Epithelial cell of esophagus (primary cell): ENCODE measurements at regions not wholly inside any gene's neighbourhood (a gene's known extent, or its start where the extent isn't known, plus 50 kb on each side); places are given as distances from the start of the nearest gene placed in this dataset.

ENCODE experiments used
- DNase-seq: peaks from one replicate; pipeline ENCODE4 v3.0.0; 2010; ENCODE audit warnings: low read depth
- H3K4me3 ChIP-seq: 2 replicates; pipeline ENCODE4 v1.5.1; 2011; ENCODE audit warnings: mild to moderate bottlenecking, low read length, control low read depth
- TF ChIP-seq, protein P1 (sequence below): IDR thresholded peaks from 2 replicates; pipeline ENCODE4 v1.5.1; 2011; ENCODE audit warnings: low read depth, mild to moderate bottlenecking, low read length, control low read depth, inconsistent platforms; ENCODE audit not compliant: insufficient read depth; ENCODE audit errors: missing control alignments

DNA sequence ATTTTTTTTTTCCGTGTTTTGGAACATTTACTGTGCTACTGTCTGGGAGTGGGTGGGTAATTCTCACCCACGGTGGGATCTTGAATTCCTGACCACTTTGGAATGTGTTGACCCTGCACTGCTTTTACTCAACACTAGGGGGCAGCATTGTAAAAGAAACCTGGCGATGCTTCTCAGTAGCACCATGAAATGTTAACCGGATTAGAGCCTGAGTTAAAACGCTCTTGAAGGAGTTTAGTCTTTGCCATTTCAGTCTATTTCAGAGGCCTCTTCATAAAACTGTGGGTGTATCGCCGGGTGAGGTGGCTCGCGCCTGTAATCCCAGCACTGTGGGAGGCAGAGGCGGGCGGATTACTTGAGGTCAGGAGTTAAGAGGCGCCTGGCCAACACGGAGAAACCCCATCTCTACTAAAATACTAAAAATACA, 79.0 kb upstream of the PRNP start:
- DNase-seq: peak; percentile 65
- H3K4me3 ChIP-seq: no peak overlapping the region
- TF ChIP-seq, protein P1, sequence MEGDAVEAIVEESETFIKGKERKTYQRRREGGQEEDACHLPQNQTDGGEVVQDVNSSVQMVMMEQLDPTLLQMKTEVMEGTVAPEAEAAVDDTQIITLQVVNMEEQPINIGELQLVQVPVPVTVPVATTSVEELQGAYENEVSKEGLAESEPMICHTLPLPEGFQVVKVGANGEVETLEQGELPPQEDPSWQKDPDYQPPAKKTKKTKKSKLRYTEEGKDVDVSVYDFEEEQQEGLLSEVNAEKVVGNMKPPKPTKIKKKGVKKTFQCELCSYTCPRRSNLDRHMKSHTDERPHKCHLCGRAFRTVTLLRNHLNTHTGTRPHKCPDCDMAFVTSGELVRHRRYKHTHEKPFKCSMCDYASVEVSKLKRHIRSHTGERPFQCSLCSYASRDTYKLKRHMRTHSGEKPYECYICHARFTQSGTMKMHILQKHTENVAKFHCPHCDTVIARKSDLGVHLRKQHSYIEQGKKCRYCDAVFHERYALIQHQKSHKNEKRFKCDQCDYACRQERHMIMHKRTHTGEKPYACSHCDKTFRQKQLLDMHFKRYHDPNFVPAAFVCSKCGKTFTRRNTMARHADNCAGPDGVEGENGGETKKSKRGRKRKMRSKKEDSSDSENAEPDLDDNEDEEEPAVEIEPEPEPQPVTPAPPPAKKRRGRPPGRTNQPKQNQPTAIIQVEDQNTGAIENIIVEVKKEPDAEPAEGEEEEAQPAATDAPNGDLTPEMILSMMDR: peak; percentile 95

DNA sequence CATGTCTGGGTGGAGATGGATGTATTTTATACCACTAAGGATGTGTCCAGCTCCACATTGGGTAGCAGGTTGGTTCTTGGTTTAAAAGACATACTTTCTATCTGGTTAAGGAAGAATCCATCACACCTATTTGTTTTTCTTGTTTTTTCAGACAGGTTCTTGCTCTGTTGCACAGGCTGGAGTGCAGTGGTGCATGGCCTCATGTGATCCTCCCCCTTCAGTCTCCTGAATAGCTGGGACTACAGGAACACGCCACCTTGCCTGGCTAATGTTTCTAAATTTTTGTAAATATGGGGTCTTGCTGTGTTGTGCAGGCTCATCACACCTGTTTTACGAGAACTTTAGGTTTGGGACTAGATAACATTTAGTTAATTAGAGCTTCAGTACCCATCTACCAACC, 80.2 kb upstream of the PRNP start:
- H3K4me3 ChIP-seq: no peak overlapping the region
- DNase-seq: no peak
- TF ChIP-seq, protein P1: no peak

DNA sequence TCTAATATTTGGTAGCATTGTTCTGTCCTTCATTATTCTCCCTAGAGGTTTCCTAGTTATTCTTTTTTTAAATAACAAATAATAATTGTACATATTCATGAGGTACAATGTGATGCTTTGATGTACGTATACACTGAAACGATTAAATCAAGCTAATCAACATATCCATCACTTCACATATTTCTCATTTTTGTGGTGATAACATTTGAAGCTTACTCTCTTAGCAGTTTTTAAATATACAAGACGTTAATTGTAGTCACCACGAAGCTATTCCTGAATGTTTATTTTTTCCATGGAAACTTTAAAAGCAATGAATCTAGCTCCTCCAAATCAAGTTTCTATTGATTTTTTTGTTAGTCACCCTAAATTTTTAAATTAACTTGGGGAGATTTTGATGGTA, 81.1 kb upstream of the PRNP start:
- H3K4me3 ChIP-seq: no peak overlapping the region
- TF ChIP-seq, protein P1: no peak
- no peak for DNase-seq

DNA sequence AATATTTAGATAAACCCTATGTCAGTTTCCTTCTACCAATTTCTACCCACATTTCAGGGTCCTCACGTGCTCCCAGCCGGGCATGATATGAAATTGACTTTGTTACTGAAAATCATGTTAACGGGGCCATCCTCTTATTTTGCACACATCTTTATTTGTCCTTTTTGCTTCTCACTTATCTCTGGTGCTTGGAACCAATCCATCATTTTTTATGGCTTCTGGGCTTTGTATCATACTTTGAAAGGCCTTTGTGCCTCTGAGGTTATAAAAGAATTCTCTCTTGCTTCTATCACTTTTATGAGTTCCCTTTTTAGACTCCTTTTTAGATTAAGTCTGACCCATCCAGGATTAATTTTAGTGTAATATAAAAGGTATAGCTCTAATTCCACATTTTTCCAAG, 81.7 kb upstream of the PRNP start:
- H3K4me3 ChIP-seq: no peak overlapping the region
- DNase-seq: no peak
- TF ChIP-seq, protein P1: no peak

DNA sequence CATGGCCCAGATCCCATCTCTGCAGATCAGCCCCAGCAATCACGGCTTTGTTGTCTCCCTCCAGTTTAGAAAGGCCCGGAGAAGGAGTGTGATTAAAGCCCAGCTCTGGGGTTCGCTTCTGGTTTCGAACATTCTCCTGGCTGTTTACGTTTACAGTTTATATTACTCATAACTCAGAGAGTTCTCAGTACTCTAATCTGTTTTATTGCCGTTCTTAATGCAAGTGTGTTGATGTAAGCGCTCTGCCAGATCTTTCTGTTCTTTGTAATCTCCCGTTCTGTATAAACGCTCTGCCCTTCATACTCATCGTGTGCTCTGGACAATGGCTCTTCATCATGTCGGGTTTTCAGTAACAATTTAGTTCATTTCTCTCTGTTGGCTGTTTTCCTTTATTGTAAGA, 82.5 kb upstream of the PRNP start:
- TF ChIP-seq, protein P1: no peak
- H3K4me3 ChIP-seq: no peak overlapping the region
- no peak for DNase-seq

DNA sequence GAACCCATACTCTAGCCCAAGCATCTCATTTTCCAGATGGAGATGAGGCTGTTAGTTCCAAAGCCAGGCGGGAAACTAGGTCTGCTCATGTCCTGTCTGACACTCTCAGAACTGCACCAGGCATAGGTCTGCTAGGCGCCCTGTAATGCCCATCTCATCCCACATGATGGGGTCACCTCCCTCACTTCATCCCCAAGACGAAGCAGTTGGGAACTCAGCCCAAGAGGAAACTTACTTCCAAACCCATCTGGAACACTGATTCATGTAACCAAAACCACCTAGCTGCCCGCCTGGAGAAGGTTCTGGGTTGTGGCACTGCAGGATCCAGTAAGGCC, 84.0 kb upstream of the PRNP start:
- no peak overlapping the region for H3K4me3 ChIP-seq
- DNase-seq: no peak
- TF ChIP-seq, protein P1: no peak

DNA sequence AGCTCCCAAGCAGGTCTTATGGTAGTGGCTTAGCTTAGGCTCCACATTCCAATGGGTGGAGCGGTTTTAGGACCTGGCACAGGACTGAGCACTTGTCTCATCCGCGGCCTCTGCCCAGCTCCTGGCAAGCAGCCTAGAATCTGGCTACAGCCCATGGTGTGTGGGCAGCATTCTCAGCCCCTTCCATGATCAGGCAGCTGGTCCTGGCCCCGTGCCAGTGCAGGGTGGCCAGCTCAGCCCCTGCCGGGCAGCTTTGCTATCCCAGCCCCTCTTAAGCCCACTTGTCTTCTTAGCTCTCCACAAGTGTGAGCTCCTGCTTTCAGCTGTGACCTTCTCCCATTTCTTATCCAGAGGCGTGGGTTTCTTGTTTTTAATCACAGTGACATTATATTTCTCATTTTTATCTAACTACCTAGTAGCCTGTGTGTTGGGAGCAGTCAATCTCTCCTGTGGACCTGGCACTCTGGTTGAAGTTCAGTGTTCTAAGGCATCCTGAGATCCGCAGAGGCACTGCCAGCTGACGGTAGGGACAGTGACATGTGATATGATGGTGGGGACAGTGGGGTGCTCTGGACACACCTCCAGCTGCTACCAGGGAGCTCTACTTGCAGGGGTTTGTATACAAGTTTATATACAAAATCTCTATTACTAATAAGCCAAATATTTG, 84.5 kb upstream of the PRNP start:
- peak; percentile 61 for DNase-seq
- H3K4me3 ChIP-seq: no peak overlapping the region
- TF ChIP-seq, protein P1: no peak
